GM12878 (cell line): ENCODE measurements at regions not wholly inside any gene's neighbourhood (a gene's known extent, or its start where the extent isn't known, plus 50 kb on each side); places are given as distances from the start of the nearest gene placed in this dataset.

Experiments used
- ATAC-seq: fragments of 200-7000 bp; cut with Tn5 transposase; 3 replicates; pipeline ENCODE4 v1.9.1; 2020; ENCODE audit warnings: mild to moderate bottlenecking, moderate library complexity
- BruUV-seq: library from RNA; stranded (reverse); fragments of 400-500 nt; replicated peaks from 2 replicates; lab custom pipeline; 2021; lab: Mats Ljungman, UMichigan
- CTCF ChIA-PET: fragments of 300-600 bp; sonication (Branson Sonifier 250); formaldehyde crosslinking; extraction: SDS; loops from one replicate; lab custom pipeline; 2021; ENCODE audit warnings: inconsistent platforms; lab: Yijun Ruan, JAX
- POLR2A ChIA-PET: fragments of 350-600 bp; formaldehyde crosslinking; extraction: SDS; loops from one replicate; lab custom pipeline; 2021; ENCODE audit warnings: inconsistent platforms; lab: Charles Lee
- RAD21 ChIA-PET: fragments of 300-600 bp; sonication (Branson Sonifier 250); formaldehyde crosslinking; loops from one replicate; lab custom pipeline; 2023; ENCODE audit warnings: antibody characterized with exemption; ENCODE audit not compliant: unreplicated experiment; lab: Charles Lee
- SMC1A ChIA-PET: fragments of 300-600 bp; sonication (Branson Sonifier 250); formaldehyde crosslinking; loops from one replicate; lab custom pipeline; 2023; ENCODE audit not compliant: unreplicated experiment, uncharacterized antibody; lab: Charles Lee
- DNase-seq: peaks from one replicate; pipeline ENCODE4 v3.0.0-alpha.2; 2011; ENCODE audit warnings: low read depth, low spot score
- FAIRE-seq: peaks from 3 replicates; lab custom pipeline; 2011; peaks lifted over from hg19 to GRCh38; lab: Jason Lieb, UNC
- H2AFZ ChIP-seq: 2 replicates; pipeline ENCODE4 v1.6.0; 2011; ENCODE audit warnings: low read depth, low read length, control low read depth; ENCODE audit not compliant: control insufficient read depth
- H3K27ac ChIP-seq: 2 replicates; pipeline ENCODE4 v1.5.1; 2011; ENCODE audit warnings: control low read depth; ENCODE audit not compliant: control insufficient read depth, insufficient read depth
- H3K27me3 ChIP-seq, 2 experiments: replicated peaks in 1 of 2; 2 replicates each; pipeline versions ENCODE4 v1.6.0 to v1.6.1; 2011; ENCODE audit warnings: low read length in 1 of 2; ENCODE audit not compliant: control insufficient read depth in 2 of 2, insufficient read depth in 2 of 2
- H3K36me3 ChIP-seq, 2 experiments: 2 replicates each; pipeline ENCODE4 v1.5.1; 2011; ENCODE audit warnings: low read length in 1 of 2; ENCODE audit not compliant: control insufficient read depth in 2 of 2, insufficient read depth in 2 of 2
- H3K4me1 ChIP-seq: 2 replicates; pipeline ENCODE4 v1.6.1; 2011; ENCODE audit warnings: mild to moderate bottlenecking, low read length, moderate library complexity, mixed read lengths; ENCODE audit not compliant: control insufficient read depth, insufficient read depth
- H3K4me2 ChIP-seq: 2 replicates; pipeline ENCODE4 v1.6.0; 2011; ENCODE audit warnings: control low read depth; ENCODE audit not compliant: control insufficient read depth, insufficient read depth
- H3K4me3 ChIP-seq: fragments of 200-600 bp; sonication (generic); 2 replicates; pipeline ENCODE4 v1.5.1; 2016
- H3K79me2 ChIP-seq: 2 replicates; pipeline ENCODE4 v1.6.0; 2011; ENCODE audit warnings: low read length; ENCODE audit not compliant: control insufficient read depth, insufficient read depth
- H3K9ac ChIP-seq: 2 replicates; pipeline ENCODE4 v1.8.0; 2011; ENCODE audit warnings: low read length, control low read depth, mixed read lengths; ENCODE audit not compliant: control insufficient read depth, insufficient read depth
- H3K9me3 ChIP-seq: replicated peaks from 3 replicates; pipeline ENCODE4 v1.5.1; 2011; ENCODE audit warnings: mild to moderate bottlenecking, low read length; ENCODE audit not compliant: control insufficient read depth, insufficient read depth
- H4K20me1 ChIP-seq: 2 replicates; pipeline ENCODE4 v1.6.0; 2011; ENCODE audit not compliant: control insufficient read depth, insufficient read depth
- CHD2 ChIP-seq: IDR thresholded peaks from 2 replicates; pipeline ENCODE4 v1.6.1; 2011; ENCODE audit warnings: low read depth, low read length, improper control_type of control experiment, borderline replicate concordance
- ETV6 ChIP-seq, 2 experiments: fragments of 450-650 bp in 1 of 2; IDR thresholded peaks in 1 of 2; conservative IDR thresholded peaks in 1 of 2; 2 replicates each; pipeline ENCODE4 v1.6.1; 2014; ENCODE audit warnings: antibody characterized with exemption in 1 of 2, borderline replicate concordance in 1 of 2, low read depth in 1 of 2, mild to moderate bottlenecking in 1 of 2, moderate library complexity in 1 of 2
- GATAD2B ChIP-seq: fragments of 450-650 bp; conservative IDR thresholded peaks from 2 replicates; pipeline ENCODE4 v1.6.1; 2017; ENCODE audit warnings: low read depth, mild to moderate bottlenecking, moderate library complexity
- MEF2B ChIP-seq: fragments of 450-650 bp; IDR thresholded peaks from 2 replicates; pipeline ENCODE4 v1.6.1; 2018; ENCODE audit warnings: mild to moderate bottlenecking, moderate library complexity; ENCODE audit not compliant: partially characterized antibody, poor library complexity, severe bottlenecking
- RBBP5 ChIP-seq: fragments of 200-600 bp; sonication (generic); conservative IDR thresholded peaks from 2 replicates; pipeline ENCODE4 v1.6.1; 2016
- RCOR1 ChIP-seq: conservative IDR thresholded peaks from 2 replicates; pipeline ENCODE4 v1.6.1; 2012; ENCODE audit warnings: low read depth, low read length, improper control_type of control experiment
- RUNX3 ChIP-seq: IDR thresholded peaks from 2 replicates; pipeline ENCODE4 v1.6.1; 2012; ENCODE audit warnings: low read length, inconsistent platforms
- SUPT20H ChIP-seq: IDR thresholded peaks from 2 replicates; pipeline ENCODE4 v1.6.1; 2011; ENCODE audit warnings: low read depth, mild to moderate bottlenecking, low read length, moderate library complexity, borderline replicate concordance; ENCODE audit not compliant: control insufficient read depth
- TAF1 ChIP-seq: IDR thresholded peaks from 2 replicates; pipeline ENCODE4 v1.6.1; 2011; ENCODE audit warnings: mild to moderate bottlenecking, low read depth, low read length, borderline replicate concordance
- WGBS: methylation state at CpG from one replicate; pipeline ENCODE4 v1.1.6; 2016; ENCODE audit warnings: low lambda C conversion rate; ENCODE audit not compliant: insufficient replicate concordance, insufficient coverage; ENCODE audit errors: missing lambda C conversion rate; 5-methylcytosine and 5-hydroxymethylcytosine counted together
- in situ Hi-C: fragments of 300-500 bp; cut with MboI; formaldehyde crosslinking; loops from 9 replicates; pipeline ENCODE4 v1.14.3; 2018; ENCODE audit warnings: mixed read lengths
- intact Hi-C: fragments of 100-400 bp; cut with micrococcal nuclease; formaldehyde crosslinking; loops from one replicate; pipeline ENCODE4 v1.14.2; 2022; ENCODE audit not compliant: unreplicated experiment

DNA sequence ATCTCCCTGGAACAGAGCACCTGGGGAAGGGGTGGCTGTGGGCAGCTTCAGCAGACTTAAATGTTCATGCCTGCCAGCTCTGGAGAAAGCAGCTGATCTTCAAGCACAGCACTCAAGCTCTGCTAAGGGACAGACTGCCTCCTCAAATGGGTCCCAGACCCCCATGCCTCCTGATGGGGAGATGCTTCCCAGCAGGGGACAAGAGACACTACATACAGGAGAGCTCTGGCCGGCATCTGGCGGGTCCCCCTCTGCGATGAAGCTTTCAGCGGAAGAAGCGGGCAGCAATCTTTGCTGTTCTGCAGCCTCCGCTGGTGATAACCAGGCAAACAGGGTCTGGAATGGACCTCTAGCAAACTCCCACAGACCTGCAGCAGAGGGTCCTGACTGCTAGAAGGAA lies 294.8 kb downstream of the RND3 start (continued):
- TF ChIP-seq GATAD2B (no peak), RBBP5 (no peak), ETV6 (conservative IDR thresholded peaks at IDR 0.05 in 1 of 2, IDR thresholded peaks at IDR 0.05 in 1 of 2; ENCODE audit: borderline replicate concordance in 1 of 2, low read depth in 1 of 2) (no peak)

- DNase-seq (no peak), FAIRE-seq (peak; percentile 38), ATAC-seq (no peak)
- Histone ChIP-seq H3K4me3 (no peak overlapping the region), H3K4me1 (no peaks in the 10 kb centered on the region), H3K4me2 (no peak overlapping the region), H2AFZ (no peak overlapping the region), H4K20me1 (no peaks in the 10 kb centered on the region), H3K9ac (no peak overlapping the region), H3K9me3 (no peaks in the 10 kb centered on the region; the same call in 2 of the 3 replicates), H3K27me3 (no peaks in the 10 kb centered on the region), H3K79me2 (no peaks in the 10 kb centered on the region), H3K27ac (no peak overlapping the region), H3K36me3 (no peaks in the 10 kb centered on the region)
- CTCF ChIA-PET = no interaction called here
- intact Hi-C loops (no loop called here), in situ Hi-C loops (no loop called here)
- TF ChIP-seq SUPT20H = no peak
- TF ChIP-seq TAF1 = no peak
- no peak for TF ChIP-seq MEF2B
- no peak for TF ChIP-seq RCOR1
- no peak for TF ChIP-seq RUNX3
- no peak for TF ChIP-seq CHD2
- 29% methylated on average over 4 of the region's 4 CpGs for WGBS
- BruUV-seq = no TSS peak
- RAD21 ChIA-PET = no interaction called here
- POLR2A ChIA-PET = no interaction called here
- SMC1A ChIA-PET = no interaction called here
Observed at GRCh38 chr2:150191349-150191748, 296.1 kb downstream of the RND3 start.
